Esophagus squamous epithelium (tissue), 4 donors: ENCODE measurements at regions not wholly inside any gene's neighbourhood (a gene's known extent, or its start where the extent isn't known, plus 50 kb on each side); places are given as distances from the start of the nearest gene placed in this dataset.

Experiments used
- CTCF ChIP-seq, 6 experiments: fragments of 450-650 bp in 4 of 6; fragments of 200-600 bp in 2 of 6; sonication (generic) in 2 of 6; IDR thresholded peaks; one replicate each; pipeline ENCODE4 v1.5.1; 2016 to 2019; ENCODE audit warnings: antibody characterized with exemption in 6 of 6, mild to moderate bottlenecking in 4 of 6, moderate library complexity in 4 of 6
- POLR2A ChIP-seq, 4 donors: fragments of 450-650 bp; IDR thresholded peaks; one replicate each; pipeline ENCODE4 v1.6.1; 2017; ENCODE audit warnings: antibody characterized with exemption in 4 of 4, mild to moderate bottlenecking in 4 of 4, moderate library complexity in 3 of 4

- TF ChIP-seq CTCF (IDR thresholded peaks at IDR 0.05), result no peak
- TF ChIP-seq POLR2A (IDR thresholded peaks at IDR 0.05), result no peak
Measured at GRCh38 chr4:182134261-182134660, 108.9 kb upstream of the TENM3 start.
